Glomerular visceral epithelial cell (primary cell): ENCODE measurements at regions not wholly inside any gene's neighbourhood (a gene's known extent, or its start where the extent isn't known, plus 50 kb on each side); places are given as distances from the start of the nearest gene placed in this dataset.

ENCODE experiments used
- DNase-seq: peaks from one replicate; pipeline ENCODE4 v3.0.0-alpha.2; 2016; ENCODE audit errors: extremely low spot score

- DNase-seq, result peak; percentile 89
Observed at GRCh38 chr21:38984982-38985567, 179.3 kb downstream of the ETS2 start.

DNA sequence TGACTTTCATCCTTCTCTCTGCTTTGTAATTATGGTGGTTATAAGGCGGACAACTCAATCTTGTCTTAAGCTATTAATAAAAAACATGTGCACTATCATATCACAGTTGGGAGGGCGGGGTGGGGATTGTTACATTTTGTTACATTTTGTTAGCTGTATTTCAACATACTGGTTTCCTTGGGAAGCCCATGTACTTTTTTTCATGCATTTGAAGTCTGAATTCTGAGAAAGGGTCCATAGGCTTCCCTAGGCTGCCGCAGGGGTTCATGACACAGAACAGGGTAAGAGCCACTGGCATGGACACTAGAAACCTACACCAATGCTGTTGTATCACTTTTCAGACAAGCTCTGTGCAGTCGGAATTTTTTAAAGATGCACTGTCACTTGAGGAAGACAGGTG is 178.8 kb downstream of the ETS2 start:
- no peak for DNase-seq

- DNase-seq, result no peak
Observed at GRCh38 chr21:38983560-38983959, 177.8 kb downstream of the ETS2 start.

GRCh38 chr21:38982804-38983203 is 177.1 kb downstream of the ETS2 start:
- DNase-seq, result no peak

DNA sequence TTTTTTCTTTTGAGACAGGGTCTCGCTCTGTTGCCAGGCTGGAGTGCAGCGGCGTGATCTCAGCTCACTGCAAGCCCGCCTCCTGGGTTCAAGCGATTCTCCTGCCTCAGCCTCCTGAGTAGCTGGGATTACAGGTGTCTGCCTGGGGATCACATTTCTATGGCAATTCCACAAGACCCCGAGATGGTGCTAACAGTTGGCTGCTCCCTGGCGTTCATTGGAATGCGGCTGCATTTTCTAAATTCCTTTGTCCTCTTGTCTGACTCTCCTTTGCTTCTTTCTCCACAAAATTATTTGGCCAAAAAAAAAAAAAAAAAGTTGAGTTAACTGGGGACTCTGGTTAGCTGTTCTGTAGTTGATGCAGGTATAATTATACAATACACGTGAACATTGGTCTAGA is 176.4 kb downstream of the ETS2 start:
- peak; percentile 84 for DNase-seq

DNA sequence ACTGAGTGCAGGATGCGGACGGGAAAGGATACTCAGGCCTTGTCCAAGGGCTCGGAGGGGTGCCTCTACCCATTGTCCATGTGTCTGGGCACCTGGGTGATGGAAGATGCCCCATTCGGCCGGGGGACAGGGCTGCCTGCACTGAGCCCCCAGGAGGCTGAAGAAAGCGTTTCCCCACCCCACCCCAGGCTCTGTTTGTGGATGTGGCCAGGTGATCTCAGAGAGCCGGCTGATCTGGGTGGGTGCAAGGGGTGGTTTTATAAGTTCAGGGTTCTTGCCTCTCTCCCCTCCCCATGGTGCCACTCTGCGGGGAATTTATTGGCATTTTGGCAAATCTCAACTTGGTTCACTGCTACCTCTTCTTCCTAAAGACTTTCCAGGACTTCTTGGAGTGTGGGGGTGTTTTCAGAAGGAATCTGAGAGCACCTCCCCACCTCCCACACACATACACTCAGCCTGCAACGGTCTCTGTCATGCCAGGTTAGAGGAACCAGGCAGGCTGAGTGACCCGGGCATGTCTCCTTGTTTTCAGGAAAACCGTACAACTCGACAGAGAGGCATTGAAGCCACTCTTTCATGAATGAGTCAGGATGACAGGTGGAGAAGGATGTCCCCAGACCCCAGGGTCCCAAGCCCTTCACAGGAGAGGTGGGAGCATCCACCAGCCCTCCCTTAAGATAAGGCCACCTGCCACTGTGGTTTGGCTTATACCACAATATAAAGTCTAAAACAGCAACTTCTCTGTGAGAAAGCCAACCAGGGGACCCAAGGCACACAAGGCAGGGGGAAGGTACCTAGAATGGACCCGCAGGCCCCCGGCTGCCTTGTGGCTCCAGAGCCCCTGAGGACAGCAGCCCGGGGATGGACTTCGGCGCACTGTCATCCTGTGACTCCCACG is 174.9 kb downstream of the ETS2 start:
- DNase-seq, result no peak

GRCh38 chr21:38979271-38980121 is 173.8 kb downstream of the ETS2 start:
- DNase-seq, result peak; percentile 36

GRCh38 chr21:38976900-38977299 is 171.2 kb downstream of the ETS2 start:
- DNase-seq, result no peak

GRCh38 chr21:38973552-38973951 is 167.8 kb downstream of the ETS2 start:
- peak; percentile 83 for DNase-seq

DNA sequence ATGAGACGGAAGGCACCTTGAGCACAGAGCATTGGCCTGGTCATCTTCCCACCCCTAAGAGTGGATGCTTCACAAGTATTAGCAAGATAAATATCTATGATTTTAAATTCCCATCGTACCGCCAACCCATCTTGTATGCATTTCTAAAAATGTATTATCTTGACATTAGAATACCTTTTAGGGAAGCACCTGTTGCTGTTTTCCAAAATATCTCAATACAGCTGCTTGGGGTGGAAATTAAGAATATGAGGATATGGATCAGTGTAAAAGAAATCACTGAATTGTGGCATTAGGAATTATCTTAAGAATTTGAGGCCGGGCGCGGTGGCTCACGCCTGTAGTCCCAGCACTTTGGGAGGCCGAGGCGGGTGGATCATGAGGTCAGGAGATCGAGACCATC is 166.3 kb downstream of the ETS2 start:
- DNase-seq, result no peak

- no peak for DNase-seq
Observed at GRCh38 chr21:38970765-38971164, 165.0 kb downstream of the ETS2 start.

DNA sequence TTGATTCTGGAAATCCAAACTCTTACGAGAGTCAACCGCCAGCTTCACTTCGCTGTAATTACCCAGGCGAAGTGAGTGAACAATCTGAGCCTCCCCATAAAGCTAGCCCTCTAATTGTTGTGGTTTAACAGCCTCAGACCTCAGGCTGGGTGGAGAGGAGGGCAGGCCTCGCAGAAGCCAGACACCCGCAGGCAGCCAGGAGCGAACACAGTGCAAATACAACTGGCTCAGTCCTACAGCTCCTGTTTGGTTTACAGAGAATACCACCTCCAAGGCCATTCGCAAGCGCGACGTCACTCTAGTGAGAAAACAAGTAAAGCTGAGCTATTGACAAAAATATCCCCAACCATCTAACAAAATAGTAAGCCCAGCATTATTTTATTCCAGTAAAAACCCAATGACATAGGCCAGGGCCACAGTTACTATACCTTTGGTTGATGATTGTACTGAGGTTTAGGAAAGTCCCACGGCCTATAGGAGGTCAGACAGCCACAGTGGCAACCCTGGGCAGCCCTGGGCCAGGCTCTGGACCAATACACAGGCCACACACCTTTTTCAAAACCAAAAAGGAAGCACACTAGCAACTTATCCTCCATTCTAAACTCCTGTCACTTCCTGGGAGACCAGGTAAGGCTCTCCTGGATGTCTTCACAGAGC is 163.3 kb downstream of the ETS2 start:
- DNase-seq, result peak; percentile 74

GRCh38 chr21:38965910-38966504 is 160.3 kb downstream of the ETS2 start:
- DNase-seq, result peak; percentile 36

DNA sequence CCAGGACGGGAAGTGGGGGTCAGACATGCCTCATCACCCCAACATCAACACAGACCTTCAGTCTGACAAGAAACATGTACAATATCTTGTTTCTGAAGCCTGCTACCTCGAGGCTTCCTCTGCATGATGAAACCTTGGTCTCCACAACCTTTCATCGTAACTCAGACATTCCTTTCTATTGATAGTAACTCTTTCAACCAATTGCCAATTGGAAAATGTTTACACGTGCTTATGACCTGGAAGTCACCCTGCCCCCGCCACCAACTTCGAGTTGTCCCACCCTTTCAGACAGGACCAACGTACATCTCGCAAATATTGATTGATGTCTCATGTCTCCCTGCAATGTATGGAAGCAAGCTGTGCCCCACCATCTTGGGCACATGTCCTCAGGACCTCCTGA is 159.5 kb downstream of the ETS2 start:
- DNase-seq, result no peak

GRCh38 chr21:38963006-38963405 is 157.3 kb downstream of the ETS2 start:
- no peak for DNase-seq

DNA sequence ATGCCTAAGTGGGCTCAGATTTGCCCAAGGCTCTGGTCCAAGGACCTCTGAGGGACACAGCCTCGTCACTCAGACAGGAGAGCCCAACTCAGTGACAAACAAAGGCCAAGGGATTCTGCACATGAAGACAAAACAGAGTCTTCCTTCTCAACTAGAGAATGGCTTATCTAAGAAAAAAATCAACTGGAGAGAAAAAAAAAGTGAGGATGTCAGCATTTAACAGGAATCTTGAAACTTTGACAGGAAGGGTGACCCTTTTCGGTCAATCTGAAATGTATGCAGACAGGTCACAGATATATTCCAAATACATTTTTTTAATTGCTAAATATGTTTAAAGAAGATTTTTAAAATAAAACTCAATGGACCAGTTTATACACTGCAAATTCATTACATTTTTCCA is 154.5 kb downstream of the ETS2 start:
- no peak for DNase-seq

GRCh38 chr21:38959692-38960061 is 153.9 kb downstream of the ETS2 start:
- DNase-seq, result no peak

- DNase-seq, result peak; percentile 89
Observed at GRCh38 chr21:38958940-38959691, 153.4 kb downstream of the ETS2 start.

GRCh38 chr21:38958323-38958705 is 152.6 kb downstream of the ETS2 start:
- DNase-seq, result no peak

GRCh38 chr21:38957575-38958322 is 152.0 kb downstream of the ETS2 start:
- DNase-seq, result no peak
